ENCODE measurements at regions not wholly inside any gene's neighbourhood (a gene's known extent, or its start where the extent isn't known, plus 50 kb on each side); places are given as distances from the start of the nearest gene placed in this dataset.
"Not testable (repeated sequence)": the region's sequence is repeated elsewhere in the genome, so short reads cannot be mapped to it uniquely, and the experiment has no call there.

DNA sequence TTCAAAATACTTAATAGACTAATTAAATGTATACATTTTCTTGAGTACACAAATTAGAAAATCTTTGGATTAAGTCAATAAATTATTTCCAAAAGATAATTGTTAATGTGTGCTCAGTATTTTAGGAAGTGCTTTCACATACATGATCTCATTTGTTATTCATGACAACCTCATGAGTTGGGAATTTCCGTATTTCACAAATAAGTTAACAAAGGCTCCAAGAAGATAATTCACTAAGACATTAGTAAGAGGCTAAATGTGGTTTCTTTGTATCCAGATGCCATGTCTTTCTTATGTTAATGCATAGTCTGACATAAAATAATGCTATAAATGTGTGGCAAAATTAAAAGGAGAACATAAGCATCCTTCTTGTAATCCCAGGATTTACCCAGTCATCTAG, 79.5 kb upstream of the TCF21 start:
- no peak overlapping the region for H3K27ac ChIP-seq
- H3K27me3 ChIP-seq = no peaks in the 10 kb centered on the region
- TF ChIP-seq EP300 (IDR thresholded peaks at IDR 0.05) = no peak
- no peak for TF ChIP-seq POLR2A (IDR thresholded peaks at IDR 0.05)
- TF ChIP-seq, protein P1, sequence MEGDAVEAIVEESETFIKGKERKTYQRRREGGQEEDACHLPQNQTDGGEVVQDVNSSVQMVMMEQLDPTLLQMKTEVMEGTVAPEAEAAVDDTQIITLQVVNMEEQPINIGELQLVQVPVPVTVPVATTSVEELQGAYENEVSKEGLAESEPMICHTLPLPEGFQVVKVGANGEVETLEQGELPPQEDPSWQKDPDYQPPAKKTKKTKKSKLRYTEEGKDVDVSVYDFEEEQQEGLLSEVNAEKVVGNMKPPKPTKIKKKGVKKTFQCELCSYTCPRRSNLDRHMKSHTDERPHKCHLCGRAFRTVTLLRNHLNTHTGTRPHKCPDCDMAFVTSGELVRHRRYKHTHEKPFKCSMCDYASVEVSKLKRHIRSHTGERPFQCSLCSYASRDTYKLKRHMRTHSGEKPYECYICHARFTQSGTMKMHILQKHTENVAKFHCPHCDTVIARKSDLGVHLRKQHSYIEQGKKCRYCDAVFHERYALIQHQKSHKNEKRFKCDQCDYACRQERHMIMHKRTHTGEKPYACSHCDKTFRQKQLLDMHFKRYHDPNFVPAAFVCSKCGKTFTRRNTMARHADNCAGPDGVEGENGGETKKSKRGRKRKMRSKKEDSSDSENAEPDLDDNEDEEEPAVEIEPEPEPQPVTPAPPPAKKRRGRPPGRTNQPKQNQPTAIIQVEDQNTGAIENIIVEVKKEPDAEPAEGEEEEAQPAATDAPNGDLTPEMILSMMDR (IDR thresholded peaks at IDR 0.05) = no peak
- no peak for TF ChIP-seq POLR2AphosphoS5 (IDR thresholded peaks at IDR 0.05)
- 69 to 83% methylated on average over 1 of the region's 1 CpG for WGBS, 2 donors
- H3K36me3 ChIP-seq = no peaks in the 10 kb centered on the region
- no peak overlapping the region for H3K4me3 ChIP-seq
- intact Hi-C loops (cut with DNase I) = no loop called here
- no peaks in the 10 kb centered on the region for H3K4me1 ChIP-seq
- H3K9me3 ChIP-seq = peaks cover 0 to 5% (median under 1%) of the 10 kb centered on the region in 4 donors
- no peak for DNase-seq

DNA sequence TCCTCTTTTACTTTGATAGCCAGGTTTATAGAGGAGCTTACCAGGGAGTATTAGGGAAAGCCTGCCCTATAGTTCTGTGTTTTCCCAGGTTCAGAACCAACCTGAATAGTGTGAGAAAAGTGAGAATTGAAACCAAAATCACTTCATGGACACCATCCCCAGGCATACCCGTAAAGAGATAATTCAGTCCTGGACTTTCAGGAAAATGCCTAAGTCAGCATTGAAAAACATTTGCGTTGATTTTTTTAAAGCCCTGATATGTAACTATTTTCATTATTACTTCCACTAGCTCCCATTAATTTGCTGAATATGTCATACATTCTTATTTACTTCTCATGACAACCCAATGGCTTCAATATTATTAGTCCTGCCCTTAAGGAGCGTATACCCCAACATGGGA, 77.4 kb upstream of the TCF21 start:
- intact Hi-C loops (cut with DNase I) = no loop called here

DNA sequence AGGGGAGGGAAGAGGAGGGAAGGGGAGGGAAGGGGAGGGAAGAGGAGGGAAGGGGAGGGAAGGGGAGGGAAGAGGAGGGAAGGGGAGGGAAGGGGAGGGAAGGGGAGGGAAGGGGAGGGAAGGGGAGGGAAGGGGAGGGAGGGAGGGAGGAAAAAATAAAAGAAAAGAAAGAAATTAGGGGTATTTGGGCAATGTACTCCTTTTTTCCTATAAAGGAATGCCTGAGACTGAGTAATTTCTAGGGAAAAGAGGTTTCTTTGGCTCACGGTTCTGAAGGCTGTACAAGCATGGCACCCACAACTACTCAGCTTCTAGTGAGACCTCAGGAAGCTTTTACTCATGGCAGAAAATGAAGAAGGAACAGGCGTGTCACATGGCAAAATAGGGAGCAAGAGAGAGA, 76.5 kb upstream of the TCF21 start:
- DNase-seq; H3K27me3 ChIP-seq; H3K27ac ChIP-seq; intact Hi-C loops (cut with DNase I); H3K4me1 ChIP-seq; H3K4me3 ChIP-seq; H3K9me3 ChIP-seq; H3K36me3 ChIP-seq: not testable (repeated sequence)
- WGBS, 2 donors = 80 to 85% methylated on average over 2 of the region's 2 CpGs

More for the DNA sequence above, 77.4 kb upstream of the TCF21 start:
- TF ChIP-seq POLR2AphosphoS5 (IDR thresholded peaks at IDR 0.05) = no peak
- no peak for DNase-seq
- H3K27ac ChIP-seq = no peak overlapping the region
- peaks cover 0 to 2% (median 0%) of the 10 kb centered on the region in 4 donors for H3K4me1 ChIP-seq
- H3K9me3 ChIP-seq = peaks cover 0 to 5% (median under 1%) of the 10 kb centered on the region in 4 donors
- H3K36me3 ChIP-seq = no peaks in the 10 kb centered on the region
- H3K4me3 ChIP-seq = no peak overlapping the region
- WGBS, 2 donors = 90 to 93% methylated on average over 3 of the region's 3 CpGs
- no peaks in the 10 kb centered on the region for H3K27me3 ChIP-seq

DNA sequence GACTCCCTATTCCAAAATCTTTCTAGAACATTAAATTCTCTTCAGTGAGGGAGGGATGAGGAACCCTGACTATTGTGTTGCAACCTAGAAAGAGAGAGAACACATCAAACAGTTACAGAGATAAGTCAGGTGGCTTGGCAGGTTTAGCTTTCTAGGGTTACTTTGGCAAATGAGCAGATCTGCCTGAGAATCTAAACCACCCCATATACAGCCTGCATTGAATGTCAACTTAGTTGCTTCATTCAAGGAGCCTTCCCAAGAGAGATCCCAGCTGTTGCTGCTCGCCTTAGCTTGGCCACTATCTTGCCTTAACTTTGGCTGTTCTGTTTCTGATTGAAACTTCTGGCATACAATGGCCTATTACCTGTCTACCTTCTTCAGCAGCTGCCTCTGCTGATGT, 74.7 kb upstream of the TCF21 start:
- TF ChIP-seq POLR2A (IDR thresholded peaks at IDR 0.05) (no peak), POLR2AphosphoS5 (IDR thresholded peaks at IDR 0.05) (peak in 1 of 4 donors; percentile 40), EP300 (IDR thresholded peaks at IDR 0.05) (no peak)
- TF ChIP-seq, protein P1 (IDR thresholded peaks at IDR 0.05) = no peak
- Histone ChIP-seq H3K27me3 (no peaks in the 10 kb centered on the region), H3K4me1 (peaks cover 0 to 5% (median 0%) of the 10 kb centered on the region in 4 donors), H3K4me3 (no peak overlapping the region), H3K36me3 (no peaks in the 10 kb centered on the region), H3K27ac (peak overlapping the region in 3 of 4 donors; percentile 20 to 57 (median 38)), H3K9me3 (peaks cover 0 to 5% (median under 1%) of the 10 kb centered on the region in 4 donors)
- intact Hi-C loops (cut with DNase I) = no loop called here
- WGBS, 2 donors = 52 to 57% methylated on average over 1 of the region's 1 CpG
- no peak for DNase-seq

DNA sequence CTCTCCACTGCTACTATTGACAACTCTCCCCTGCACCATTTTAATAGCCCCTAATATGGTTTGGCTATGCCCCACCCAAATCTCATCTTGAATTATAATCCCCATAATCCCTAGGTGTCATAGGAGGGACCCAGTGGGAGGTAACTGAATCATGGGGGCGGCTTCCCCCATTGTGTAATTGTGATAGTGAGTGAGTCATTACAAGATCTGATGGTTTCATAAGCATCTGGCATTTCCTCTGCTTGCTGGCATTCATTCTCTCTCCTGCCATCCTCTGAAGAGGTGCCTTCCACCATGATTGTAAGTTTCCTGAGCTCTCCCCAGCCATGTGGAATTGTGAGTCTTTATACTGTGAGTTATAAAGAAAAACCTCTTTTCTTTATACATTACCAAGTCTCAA, 74.1 kb upstream of the TCF21 start:
- DNase-seq = peak; percentile 73
- Histone ChIP-seq H3K4me3 (no peak overlapping the region), H3K27me3 (no peaks in the 10 kb centered on the region), H3K9me3 (peaks cover 0 to 5% (median under 1%) of the 10 kb centered on the region in 4 donors), H3K27ac (peak overlapping the region in 3 of 4 donors; percentile 20 to 57 (median 38)), H3K36me3 (no peaks in the 10 kb centered on the region), H3K4me1 (peaks cover 0 to 5% (median 0%) of the 10 kb centered on the region in 4 donors)
- WGBS, 2 donors = 23 to 67% methylated on average over 1 of the region's 1 CpG
- intact Hi-C loops (cut with DNase I) = no loop called here
- TF ChIP-seq, protein P1 (IDR thresholded peaks at IDR 0.05) = no peak
- peak in 1 of 4 donors; percentile 20 for TF ChIP-seq POLR2AphosphoS5 (IDR thresholded peaks at IDR 0.05)

DNA sequence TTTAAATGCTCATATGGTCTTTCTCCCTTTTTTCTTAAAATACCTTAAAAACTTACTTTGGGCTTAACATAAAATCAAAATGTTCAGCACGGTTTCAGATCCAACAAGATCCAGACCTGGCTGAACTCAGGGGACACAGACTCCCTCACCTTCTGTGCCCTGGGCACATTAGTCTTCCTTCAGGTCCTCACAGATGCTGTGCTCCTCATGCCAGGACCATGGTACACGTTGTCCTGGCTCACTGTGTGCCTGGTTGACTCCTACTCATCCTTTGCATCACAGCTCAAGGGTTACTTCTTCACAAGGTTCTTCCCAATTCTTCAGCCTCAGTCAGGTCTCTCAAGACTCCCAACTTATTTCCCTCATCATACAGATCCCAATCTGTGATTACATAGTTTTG, 73.6 kb upstream of the TCF21 start:
- intact Hi-C loops (cut with DNase I) = no loop called here
- H3K4me1 ChIP-seq = peaks cover 0 to 5% (median 0%) of the 10 kb centered on the region in 4 donors
- WGBS, 2 donors = 47 to 71% methylated on average over 2 of the region's 2 CpGs
- DNase-seq = no peak
- no peak for TF ChIP-seq POLR2A (IDR thresholded peaks at IDR 0.05)
- TF ChIP-seq EP300 (IDR thresholded peaks at IDR 0.05) = no peak
- no peak for TF ChIP-seq POLR2AphosphoS5 (IDR thresholded peaks at IDR 0.05)
- TF ChIP-seq, protein P1 (IDR thresholded peaks at IDR 0.05) = no peak
- H3K27ac ChIP-seq = peak overlapping the region in 3 of 4 donors; percentile 20 to 57 (median 38)
- peaks cover 0 to 4% (median 0%) of the 10 kb centered on the region in 4 donors for H3K9me3 ChIP-seq
- no peak overlapping the region for H3K4me3 ChIP-seq
- no peaks in the 10 kb centered on the region for H3K36me3 ChIP-seq
- no peaks in the 10 kb centered on the region for H3K27me3 ChIP-seq

All from sigmoid colon (tissue), 6 donors.